ENCODE measurements at regions not wholly inside any gene's neighbourhood (a gene's known extent, or its start where the extent isn't known, plus 50 kb on each side); places are given as distances from the start of the nearest gene placed in this dataset.
"Not testable (repeated sequence)": the region's sequence is repeated elsewhere in the genome, so short reads cannot be mapped to it uniquely, and the experiment has no call there.

GRCh38 chr6:100300221-100300736, 164.4 kb downstream of the SIM1 start:
- intact Hi-C loops (cut with micrococcal nuclease): no loop called here
- ChIA-PET POLR2A (no interaction called here), CTCF (no interaction called here)
- no peak for ATAC-seq (ENCODE audit: low read depth)
- no peaks in the 10 kb centered on the region for H3K4me1 Mint-ChIP-seq
- H3K9me3 Mint-ChIP-seq: no peaks in the 10 kb centered on the region
- peaks cover 3% of the 10 kb centered on the region for H3K27me3 Mint-ChIP-seq
- no peak for TF ChIP-seq CTCF (IDR thresholded peaks at IDR 0.05)
- H3K27ac Mint-ChIP-seq: no peak overlapping the region
- no peak overlapping the region for H3K4me3 Mint-ChIP-seq
- no peaks in the 10 kb centered on the region for H3K36me3 Mint-ChIP-seq (ENCODE audit: low read depth)
- no peak for DNase-seq

- POLR2A ChIA-PET: no interaction called here
These were observed 167.7 kb downstream of the SIM1 start for GRCh38 chr6:100296810-100297544.

GRCh38 chr6:100295172-100295571, 169.5 kb downstream of the SIM1 start:
- H3K9me3 Mint-ChIP-seq; ATAC-seq (ENCODE audit: low read depth); DNase-seq; CTCF ChIA-PET; H3K36me3 Mint-ChIP-seq (ENCODE audit: low read depth); H3K4me1 Mint-ChIP-seq; intact Hi-C loops (cut with micrococcal nuclease); POLR2A ChIA-PET; H3K4me3 Mint-ChIP-seq; H3K27me3 Mint-ChIP-seq; H3K27ac Mint-ChIP-seq: not testable (repeated sequence)

More at GRCh38 chr6:100296810-100297544, 167.7 kb downstream of the SIM1 start:
- Mint-ChIP-seq H3K27me3 (peaks cover 3% of the 10 kb centered on the region), H3K4me1 (no peaks in the 10 kb centered on the region), H3K4me3 (no peak overlapping the region), H3K9me3 (no peaks in the 10 kb centered on the region), H3K27ac (no peak overlapping the region), H3K36me3 (ENCODE audit: low read depth) (no peaks in the 10 kb centered on the region)
- CTCF ChIA-PET: no interaction called here
- TF ChIP-seq CTCF (IDR thresholded peaks at IDR 0.05): no peak
- ATAC-seq (ENCODE audit: low read depth): no peak
- intact Hi-C loops (cut with micrococcal nuclease): no loop called here
- no peak for DNase-seq

- CTCF ChIA-PET: no interaction called here
- no peaks in the 10 kb centered on the region for H3K9me3 Mint-ChIP-seq
- POLR2A ChIA-PET: no interaction called here
- no peaks in the 10 kb centered on the region for H3K4me1 Mint-ChIP-seq
- H3K4me3 Mint-ChIP-seq: no peak overlapping the region
- intact Hi-C loops (cut with micrococcal nuclease): no loop called here
- TF ChIP-seq CTCF (IDR thresholded peaks at IDR 0.05): no peak
- ATAC-seq (ENCODE audit: low read depth) (no peak), DNase-seq (no peak)
- H3K27ac Mint-ChIP-seq: no peak overlapping the region
- no peaks in the 10 kb centered on the region for H3K36me3 Mint-ChIP-seq (ENCODE audit: low read depth)
- no peaks in the 10 kb centered on the region for H3K27me3 Mint-ChIP-seq
These were observed 175.4 kb downstream of the SIM1 start for GRCh38 chr6:100289285-100289684.

- Mint-ChIP-seq H3K27me3 (no peaks in the 10 kb centered on the region), H3K27ac (no peak overlapping the region), H3K4me3 (no peak overlapping the region), H3K4me1 (no peaks in the 10 kb centered on the region), H3K36me3 (ENCODE audit: low read depth) (no peaks in the 10 kb centered on the region), H3K9me3 (no peaks in the 10 kb centered on the region)
- ChIA-PET CTCF (no interaction called here), POLR2A (no interaction called here)
- ATAC-seq (ENCODE audit: low read depth): no peak
- intact Hi-C loops (cut with micrococcal nuclease): no loop called here
- no peak for DNase-seq
- no peak for TF ChIP-seq CTCF (IDR thresholded peaks at IDR 0.05)
These were observed 176.4 kb downstream of the SIM1 start for GRCh38 chr6:100288311-100288710.

- Mint-ChIP-seq H3K27me3 (peaks cover 2% of the 10 kb centered on the region), H3K27ac (no peak overlapping the region), H3K4me1 (no peaks in the 10 kb centered on the region), H3K36me3 (ENCODE audit: low read depth) (no peaks in the 10 kb centered on the region), H3K9me3 (no peaks in the 10 kb centered on the region), H3K4me3 (no peak overlapping the region)
- ATAC-seq (ENCODE audit: low read depth) (no peak), DNase-seq (no peak)
- intact Hi-C loops (cut with micrococcal nuclease): no loop called here
- TF ChIP-seq CTCF (IDR thresholded peaks at IDR 0.05): no peak
- ChIA-PET CTCF (no interaction called here), POLR2A (no interaction called here)
These were observed 181.4 kb downstream of the SIM1 start for GRCh38 chr6:100283285-100283684.

Data from activated B cell treated with CpG ODN at 0.5 μM for 24 hours (primary cell).